ENCODE measurements at regions not wholly inside any gene's neighbourhood (a gene's known extent, or its start where the extent isn't known, plus 50 kb on each side); places are given as distances from the start of the nearest gene placed in this dataset.
"Not testable (repeated sequence)": the region's sequence is repeated elsewhere in the genome, so short reads cannot be mapped to it uniquely, and the experiment has no call there.

DNA sequence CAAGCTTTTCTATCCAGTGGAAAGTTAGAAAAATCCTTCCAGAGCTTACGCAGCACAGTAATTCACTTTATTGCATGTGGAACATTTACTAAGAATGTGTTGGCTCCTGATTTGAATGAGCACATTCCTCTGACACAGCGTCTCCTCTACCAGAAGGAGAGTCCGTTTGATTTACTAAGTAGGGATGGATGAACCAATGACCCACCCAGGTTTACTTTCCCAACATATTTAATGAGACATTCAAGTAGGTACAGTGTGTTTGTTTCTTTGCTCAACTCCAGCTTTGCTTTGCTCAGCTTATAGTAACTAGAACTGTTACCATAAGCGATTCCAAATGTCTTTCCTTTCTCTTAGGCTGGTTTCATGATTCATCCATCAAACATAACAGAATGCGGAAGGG is 161.7 kb downstream of the SMARCA1 start:
- no peak for DNase-seq (ENCODE audit: extremely low read depth, low read depth)

DNA sequence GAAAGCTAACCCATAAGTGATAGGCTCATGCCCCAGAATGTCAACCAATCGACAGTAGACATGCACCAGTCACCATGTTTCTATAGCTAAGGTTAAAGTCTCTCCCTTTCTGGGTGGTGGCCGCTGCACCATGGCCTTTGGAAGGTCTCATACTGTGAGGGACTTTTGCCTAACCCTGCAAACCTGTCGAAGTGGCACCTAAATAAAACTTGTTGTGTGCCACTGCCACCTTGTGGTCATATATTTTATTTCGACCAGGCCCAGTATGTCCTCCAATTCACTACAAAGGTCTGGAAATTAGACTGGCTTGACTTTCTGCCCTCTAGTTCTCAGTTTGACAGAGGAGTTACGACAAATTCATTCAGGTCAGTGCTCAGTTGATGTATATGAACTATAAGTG is 163.1 kb downstream of the SMARCA1 start:
- peak; percentile 71 for DNase-seq (ENCODE audit: extremely low read depth, low read depth)

DNA sequence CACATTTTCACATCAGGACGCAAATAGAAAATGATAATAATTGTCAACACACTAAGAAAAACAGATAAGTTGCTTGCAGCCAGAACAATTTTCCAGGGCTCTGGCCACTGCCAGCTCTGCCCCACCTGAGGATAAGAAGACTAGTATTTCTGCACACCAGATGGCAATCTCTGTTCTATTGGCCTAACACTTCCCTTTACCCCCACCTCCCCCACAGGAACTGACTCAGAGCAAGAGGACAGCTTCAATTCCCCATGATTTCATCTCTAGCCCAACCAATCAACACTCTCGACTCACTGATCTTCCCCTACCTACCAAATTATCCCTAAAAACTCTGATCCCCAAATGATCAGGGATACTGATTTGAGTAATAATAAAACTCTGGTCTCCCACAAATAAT is 164.0 kb downstream of the SMARCA1 start:
- no peak for DNase-seq (ENCODE audit: extremely low read depth, low read depth)

DNA sequence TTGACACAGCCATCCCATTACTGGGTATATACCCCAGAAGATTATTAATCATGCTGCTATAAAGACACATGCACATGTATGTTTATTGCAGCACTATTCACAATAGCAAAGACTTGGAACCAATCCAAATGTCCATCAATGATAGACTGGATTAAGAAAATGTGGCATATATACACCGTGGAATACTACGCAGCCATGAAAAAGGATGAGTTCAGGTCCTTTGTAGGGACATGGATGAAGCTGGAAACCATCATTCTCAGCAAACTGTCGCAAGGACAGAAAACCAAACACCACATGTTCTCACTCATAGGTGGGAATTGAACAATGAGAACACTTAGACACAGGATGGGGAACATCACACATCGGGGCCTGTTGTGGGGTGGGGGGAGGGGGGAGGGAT is 165.9 kb downstream of the SMARCA1 start:
- DNase-seq (ENCODE audit: extremely low read depth, low read depth), result not testable (repeated sequence)

DNA sequence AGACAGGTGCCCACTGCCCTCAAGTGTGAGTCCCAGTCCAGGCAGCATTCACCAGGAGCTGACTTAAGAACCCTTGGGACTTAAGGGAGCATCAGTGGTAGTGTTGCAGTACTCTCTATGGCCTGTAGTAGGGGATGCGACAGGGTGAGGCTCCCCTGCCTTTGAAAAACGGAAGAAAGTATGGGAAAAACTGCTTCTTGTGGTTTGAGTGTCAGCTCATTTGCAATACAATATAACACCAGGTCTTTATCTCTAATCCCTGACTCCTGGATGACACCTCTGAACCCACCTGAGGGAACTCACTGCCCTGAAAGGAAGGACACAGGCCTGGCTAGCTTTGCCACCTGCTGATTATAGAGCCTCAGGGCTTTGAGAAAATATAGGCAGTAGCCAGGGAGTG is 176.0 kb downstream of the SMARCA1 start:
- DNase-seq (ENCODE audit: extremely low read depth, low read depth), result no peak

DNA sequence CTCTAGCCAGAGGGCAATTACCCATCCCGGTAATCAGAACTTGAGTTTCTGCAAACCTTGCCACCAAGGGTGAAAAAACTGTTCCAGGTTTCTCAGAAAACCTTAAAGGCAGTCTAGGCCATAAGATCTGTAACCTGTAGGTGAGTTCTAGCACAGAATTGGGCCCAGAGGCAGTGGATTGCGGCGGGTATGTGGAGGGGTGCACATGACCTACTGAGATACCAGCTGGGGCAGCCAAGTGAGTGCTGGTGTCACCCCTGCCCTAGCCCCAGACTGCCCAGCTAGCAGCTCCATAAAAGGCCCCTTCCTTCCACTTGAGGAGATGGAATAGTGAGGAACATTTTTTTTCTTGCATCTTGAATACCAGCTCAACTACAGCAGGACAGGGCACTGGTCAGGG is 176.7 kb downstream of the SMARCA1 start:
- no peak for DNase-seq (ENCODE audit: extremely low read depth, low read depth)

DNA sequence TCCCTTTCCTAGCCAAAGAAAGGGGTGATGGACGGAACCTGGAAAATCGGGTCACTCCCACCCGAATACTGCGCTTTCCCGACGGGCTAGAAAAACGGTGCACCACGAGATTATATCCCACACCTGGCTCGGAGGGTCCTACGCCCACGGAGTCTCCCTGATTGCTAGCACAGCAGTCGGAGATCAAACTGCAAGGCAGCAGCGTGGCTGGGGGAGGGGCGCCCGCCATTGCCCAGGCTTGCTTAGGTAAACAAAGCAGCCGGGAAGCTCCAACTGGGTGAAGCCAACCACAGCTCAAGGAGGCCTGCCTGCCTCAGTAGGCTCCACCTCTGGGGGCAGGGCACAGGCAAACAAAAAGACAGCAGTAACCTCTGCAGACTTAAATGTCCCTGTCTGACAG is 186.0 kb downstream of the SMARCA1 start:
- peak; percentile 32 for DNase-seq (ENCODE audit: extremely low read depth, low read depth)

DNA sequence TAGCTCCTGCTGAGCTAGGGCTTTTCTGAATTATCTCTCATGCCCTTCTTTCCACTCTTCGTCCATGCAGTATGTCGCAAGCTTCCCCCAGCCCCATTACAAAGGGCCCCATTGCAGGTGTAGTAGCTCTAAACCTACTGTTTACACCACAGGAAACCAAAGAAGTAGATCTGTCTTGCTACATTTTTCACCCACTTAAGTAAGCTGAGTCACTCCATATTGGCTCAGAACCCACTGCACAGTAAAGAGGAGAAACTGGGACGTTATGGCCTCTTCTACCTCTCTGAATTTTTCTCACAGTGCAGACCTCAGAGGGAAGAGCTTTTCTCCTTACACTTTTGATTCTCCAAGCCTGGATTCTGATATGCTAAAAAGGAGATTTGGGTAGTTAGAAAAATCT is 200.2 kb downstream of the SMARCA1 start:
- DNase-seq (ENCODE audit: extremely low read depth, low read depth), result no peak

DNA sequence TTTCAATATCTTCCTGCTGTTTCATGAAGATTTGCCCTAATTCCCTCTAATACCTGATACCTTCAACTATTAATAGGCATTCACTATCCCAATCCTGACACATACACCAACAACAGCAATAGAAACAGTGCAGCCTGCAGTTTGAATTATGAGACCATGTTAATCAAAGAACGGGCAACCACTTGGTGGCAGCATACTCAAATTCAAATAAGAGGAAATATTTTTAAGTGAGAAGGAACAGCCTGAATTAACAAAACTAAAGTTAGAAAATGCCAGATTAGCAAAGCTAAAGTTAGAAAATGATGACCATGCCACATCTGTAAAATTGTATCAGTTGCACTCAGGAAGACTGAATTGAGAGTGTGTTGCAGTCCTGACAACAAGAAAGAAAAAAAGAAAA is 204.9 kb downstream of the SMARCA1 start:
- DNase-seq (ENCODE audit: extremely low read depth, low read depth), result peak; percentile 46

DNA sequence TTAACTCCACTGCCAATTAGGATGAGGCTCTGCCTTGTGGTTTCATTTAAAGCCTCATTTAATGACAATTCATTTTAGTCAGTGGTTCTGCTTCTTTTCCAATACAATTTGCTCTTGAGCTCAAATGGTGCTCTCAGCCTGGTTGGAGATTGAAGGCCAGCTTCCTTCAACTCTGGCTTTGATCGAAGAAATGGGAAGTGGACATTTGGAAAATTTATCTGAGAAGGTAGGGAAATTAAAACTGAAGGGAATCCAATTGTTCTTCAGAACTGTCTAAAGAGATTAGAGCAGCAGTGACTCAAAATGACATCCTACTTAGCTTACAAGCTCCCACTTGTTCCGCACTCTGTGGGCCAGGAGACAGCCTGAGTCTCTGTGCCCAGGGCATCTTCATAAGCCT is 206.8 kb downstream of the SMARCA1 start:
- DNase-seq (ENCODE audit: extremely low read depth, low read depth), result no peak

DNA sequence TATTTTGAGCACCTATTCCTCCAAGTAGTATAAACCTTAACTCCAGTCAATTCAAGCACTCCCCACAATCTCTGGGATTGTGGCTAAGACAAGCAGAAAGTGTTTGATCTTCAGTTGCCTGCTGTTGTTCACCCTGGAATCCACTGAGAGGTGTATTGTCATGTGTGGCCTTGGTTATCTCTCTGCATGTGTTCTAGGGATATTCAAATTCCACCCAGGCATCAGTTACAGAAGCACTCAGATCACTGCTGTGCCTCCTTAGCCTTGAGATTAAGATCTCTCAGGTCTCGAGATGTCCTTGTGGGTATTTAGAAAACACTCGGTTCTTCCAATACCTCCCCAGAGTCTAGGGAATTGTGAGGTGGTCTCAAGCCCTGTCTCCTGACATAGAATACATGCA is 213.3 kb downstream of the SMARCA1 start:
- DNase-seq (ENCODE audit: extremely low read depth, low read depth), result no peak

DNA sequence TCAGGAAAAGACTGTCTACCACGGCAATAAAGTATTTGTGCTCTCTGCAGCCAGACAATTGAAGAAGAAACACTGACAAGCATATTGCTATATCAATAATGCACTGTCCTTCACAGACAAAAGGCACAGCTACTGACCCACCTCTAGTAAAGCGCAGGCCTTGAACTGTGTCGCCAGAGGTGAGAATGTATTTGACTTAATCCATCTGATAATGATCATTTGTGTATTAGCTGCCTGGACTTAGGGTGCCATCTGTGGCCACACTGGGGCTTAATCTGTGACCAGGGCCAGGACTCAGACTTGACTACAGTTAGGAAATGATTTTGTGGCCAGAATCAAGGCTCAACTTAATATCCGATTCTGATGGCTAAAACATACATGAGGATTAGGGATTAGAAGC is 260.4 kb downstream of the SMARCA1 start:
- DNase-seq (ENCODE audit: extremely low read depth, low read depth), result no peak

DNA sequence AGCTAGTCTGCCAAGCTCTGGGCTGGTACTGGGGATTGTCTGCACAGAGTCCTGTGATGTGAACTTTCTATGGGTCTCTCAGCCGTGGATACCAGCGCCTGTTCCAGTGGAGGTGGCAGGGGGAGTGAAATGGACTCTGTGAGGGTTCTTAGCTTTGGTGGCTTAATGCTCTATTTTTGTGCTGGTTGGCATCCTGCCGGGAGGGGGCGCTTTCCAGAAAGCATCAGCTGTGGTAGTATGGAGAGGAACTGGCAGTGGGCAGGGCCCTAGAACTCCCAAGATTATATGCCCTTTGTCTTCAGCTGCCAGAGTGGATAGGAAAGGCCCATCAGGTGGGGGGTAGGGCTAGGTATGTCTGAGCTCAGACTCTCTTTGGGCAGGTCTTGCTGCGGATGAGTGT is 267.8 kb downstream of the SMARCA1 start:
- DNase-seq (ENCODE audit: extremely low read depth, low read depth), result not testable (repeated sequence)

DNA sequence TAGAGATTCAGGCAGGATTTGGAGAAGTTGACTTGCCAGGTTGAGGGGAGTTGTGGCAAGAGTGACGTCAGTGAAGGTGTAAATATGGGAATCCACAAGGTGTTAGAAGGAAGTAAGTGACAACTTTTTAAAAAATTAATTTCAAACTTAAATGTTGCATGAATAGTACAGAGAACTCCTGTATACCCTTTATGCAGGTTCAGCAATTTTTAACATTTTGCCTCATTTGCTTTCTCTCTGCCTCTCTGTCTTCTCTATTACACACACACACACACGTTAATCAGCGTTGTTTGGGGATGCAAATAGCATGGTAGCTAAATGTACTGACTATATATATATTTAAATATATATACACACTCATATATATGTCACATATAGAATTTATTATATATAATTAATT is 273.7 kb downstream of the SMARCA1 start:
- no peak for DNase-seq (ENCODE audit: extremely low read depth, low read depth)

DNA sequence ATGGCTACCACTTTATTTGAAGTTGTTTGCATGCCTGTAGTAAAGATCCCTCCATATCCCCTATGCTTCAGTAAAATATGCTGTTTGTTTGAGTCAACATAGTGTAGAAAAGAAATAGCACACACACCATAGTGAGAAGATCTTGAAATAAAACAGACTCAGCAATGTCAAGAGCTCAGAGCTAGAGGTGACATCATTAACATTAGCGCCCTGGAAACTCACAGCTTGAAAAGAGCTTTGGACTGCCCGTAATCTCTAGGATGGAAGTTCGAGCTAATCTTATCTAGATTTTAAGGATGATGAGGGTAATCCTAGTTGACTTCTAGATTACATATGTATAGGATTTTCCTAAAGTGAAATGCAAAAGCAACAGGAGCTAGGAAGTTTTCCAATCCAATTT is 275.6 kb downstream of the SMARCA1 start:
- DNase-seq (ENCODE audit: extremely low read depth, low read depth), result no peak

DNA sequence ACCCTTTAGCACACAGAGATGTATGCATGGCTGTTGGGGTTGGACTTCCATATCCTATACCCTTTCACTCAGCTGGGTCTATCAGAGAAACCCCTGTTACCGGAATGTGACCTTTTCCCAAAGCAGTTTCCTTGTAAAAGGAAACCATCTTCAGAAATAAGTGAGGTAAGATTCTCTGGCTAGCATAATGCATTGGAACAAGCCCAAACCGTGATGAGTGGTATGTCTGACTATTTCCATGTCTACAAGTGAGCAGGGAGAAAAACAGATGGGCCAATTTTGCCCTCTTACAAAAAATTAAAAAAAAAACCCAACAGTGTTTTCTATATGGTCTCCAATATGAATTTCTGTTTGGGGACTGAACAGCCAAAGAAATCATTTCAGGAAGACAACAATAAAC is 283.9 kb downstream of the SMARCA1 start:
- DNase-seq (ENCODE audit: extremely low read depth, low read depth), result no peak

DNA sequence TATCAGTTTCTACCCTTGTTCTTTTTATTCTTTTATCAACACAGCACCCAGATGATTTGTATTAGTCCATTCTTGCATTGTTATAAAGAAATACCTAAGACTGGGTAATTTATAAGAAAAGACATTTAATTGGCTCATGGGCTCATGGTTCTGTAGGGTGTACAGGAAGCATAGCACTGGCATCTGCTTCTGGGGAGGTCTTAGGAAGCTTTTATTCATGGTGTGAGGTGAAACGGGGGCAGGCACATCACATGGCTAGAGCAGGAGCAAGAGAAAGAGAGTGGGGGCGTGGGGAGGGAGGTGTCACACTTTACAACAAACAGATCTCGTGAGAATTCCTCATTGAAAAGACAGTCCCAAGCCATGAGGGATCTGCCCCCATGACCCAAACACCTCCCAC is 285.3 kb downstream of the SMARCA1 start:
- no peak for DNase-seq (ENCODE audit: extremely low read depth, low read depth)

DNA sequence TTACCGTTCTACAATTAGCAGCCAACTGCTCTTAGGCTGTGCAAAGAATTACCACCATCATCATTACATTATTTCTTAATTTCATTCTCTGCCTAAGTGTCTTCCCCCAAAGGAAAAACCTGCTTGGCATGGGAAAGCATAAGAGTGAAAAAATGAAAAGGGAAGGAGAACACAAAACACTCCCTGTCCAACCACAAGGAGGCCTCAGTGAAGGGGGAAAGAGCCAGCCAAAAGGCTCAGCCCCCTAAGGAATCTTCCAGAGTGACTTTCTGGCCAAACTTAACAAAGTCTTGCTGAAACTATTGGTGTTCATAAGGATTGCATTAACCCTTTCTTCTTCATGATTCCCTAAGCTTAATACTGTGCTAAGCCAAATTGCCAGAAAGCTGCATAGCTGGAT is 287.4 kb downstream of the SMARCA1 start:
- no peak for DNase-seq (ENCODE audit: extremely low read depth, low read depth)

DNA sequence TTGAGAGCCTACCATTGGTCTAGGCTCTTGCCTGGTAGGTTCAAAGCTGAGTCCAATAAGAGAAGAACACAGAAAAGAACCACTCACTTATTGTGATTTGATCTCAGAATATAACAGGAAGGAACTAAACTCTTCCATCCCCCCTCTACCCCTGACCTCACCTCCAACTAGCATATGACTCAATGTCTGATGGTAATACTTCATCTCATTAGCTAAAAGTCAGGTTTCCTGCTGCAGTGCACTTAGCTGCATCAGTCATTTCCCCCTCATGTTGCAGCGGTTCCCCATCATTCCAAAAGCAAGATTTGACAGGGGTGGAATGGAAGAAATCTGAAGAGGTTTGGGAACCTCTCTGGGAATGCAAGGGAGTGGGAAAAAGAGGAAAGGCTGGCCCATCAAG is 289.5 kb downstream of the SMARCA1 start:
- DNase-seq (ENCODE audit: extremely low read depth, low read depth), result no peak

DNA sequence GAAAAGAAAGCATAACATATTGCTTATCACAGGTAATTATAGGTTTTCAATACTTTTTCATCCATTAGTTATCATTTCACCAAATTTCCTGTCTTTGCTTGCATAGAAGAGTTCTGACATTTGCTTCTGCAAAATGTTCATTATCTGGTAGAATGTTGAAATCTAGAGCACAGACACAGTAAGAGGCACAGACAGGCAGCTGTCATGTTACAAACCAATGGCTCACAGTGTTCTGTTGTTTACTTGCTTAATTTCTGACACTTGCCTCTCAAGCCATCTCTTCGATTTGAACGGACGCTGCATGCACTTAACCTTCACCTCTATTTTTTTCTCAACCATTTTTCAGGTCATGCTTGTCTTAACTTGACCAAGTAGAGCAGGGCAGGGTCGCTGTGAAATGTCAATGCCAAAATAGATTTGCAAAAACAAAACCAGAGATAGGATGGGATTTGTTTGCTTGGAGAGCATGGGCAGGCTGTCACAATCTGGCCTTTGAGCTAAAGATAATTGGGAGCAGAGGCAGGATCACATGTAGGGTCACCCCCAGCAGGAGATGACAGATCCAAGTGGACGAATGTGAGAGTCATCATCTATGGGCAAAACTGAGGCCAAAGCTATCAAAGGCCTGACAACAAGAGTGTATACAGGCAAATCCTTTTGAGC is 292.3 kb downstream of the SMARCA1 start:
- DNase-seq (ENCODE audit: extremely low read depth, low read depth), result no peak

DNA sequence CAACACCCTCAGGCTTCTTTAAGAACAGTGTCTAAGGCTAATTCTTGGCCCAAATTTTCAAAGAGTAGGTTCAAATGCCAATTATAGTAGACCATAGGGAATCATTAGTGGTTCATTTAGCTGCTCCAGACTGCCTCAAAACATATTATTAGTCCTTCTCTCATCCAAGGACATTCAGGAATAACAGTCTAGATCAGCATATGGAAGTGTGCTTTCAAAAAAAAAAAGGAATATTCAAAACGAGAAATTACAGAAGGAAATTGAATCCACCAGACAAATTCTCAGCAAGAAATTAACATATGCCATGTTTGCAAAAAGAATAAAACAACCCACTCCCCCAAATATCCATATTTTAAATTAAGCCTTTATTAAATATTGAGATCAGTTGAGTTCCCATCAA is 293.1 kb downstream of the SMARCA1 start:
- no peak for DNase-seq (ENCODE audit: extremely low read depth, low read depth)

DNA sequence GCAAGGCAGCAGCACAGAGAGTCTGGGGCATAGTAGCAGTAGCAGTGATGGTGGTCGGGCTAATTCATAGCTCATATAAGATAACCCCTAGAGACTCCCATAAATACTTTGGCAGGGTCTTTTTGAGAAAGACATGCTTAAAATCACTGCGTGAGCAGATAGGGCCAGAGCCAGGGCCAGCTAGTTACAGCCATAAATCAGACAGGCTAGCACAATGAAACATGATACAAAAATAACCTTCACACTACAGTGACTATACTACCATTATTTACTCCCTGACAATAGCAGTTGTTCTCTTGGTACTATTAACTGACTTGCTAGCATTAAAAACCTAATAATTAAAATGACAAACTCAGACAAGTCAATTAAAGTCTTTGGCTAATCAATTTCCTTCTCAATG is 295.9 kb downstream of the SMARCA1 start:
- no peak for DNase-seq (ENCODE audit: extremely low read depth, low read depth)

DNA sequence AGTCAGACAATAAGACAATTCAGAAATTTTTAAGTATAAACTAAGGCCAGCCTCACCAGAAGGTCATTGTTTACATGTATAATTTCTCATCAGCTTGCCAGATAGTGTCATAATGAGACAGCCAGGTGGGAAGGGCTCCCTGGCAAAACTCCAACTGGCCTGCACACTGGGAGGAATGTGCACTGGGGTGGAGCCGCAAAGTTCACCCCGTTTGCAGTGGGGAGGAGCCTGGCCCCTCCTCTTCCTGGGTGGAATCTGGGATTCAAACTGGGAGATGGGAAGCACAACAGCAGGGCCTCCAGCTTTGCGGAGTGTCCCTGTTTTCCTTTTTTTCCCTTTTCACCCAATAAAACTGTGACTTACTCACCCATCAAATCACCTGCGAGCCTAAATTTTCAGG is 329.9 kb downstream of the SMARCA1 start:
- DNase-seq (ENCODE audit: extremely low read depth, low read depth), result peak; percentile 78

Data from NCI-H460 (cell line).